A549 (cell line): ENCODE measurements at regions not wholly inside any gene's neighbourhood (a gene's known extent, or its start where the extent isn't known, plus 50 kb on each side); places are given as distances from the start of the nearest gene placed in this dataset.

Experiments
- CEBPB ChIP-seq, 2 experiments: fragments of >200 bp in 1 of 2; sonication (Bioruptor Twin) in 1 of 2; formaldehyde crosslinking in 1 of 2; IDR thresholded peaks; 2 replicates each; pipeline ENCODE4 v1.6.1; 2012 to 2016
- CHD2 ChIP-seq: fragments of 150-350 bp; IDR thresholded peaks from 2 replicates; pipeline ENCODE4 v1.6.1; 2014; ENCODE audit warnings: low read length; ENCODE audit not compliant: partially characterized antibody
- EHMT2 ChIP-seq: fragments of 200-600 bp; sonication (generic); IDR thresholded peaks from 2 replicates; pipeline ENCODE4 v1.6.1; 2016; ENCODE audit warnings: antibody characterized with exemption, low read depth, mild to moderate bottlenecking, moderate library complexity
- EP300 ChIP-seq, 2 experiments: fragments of >200 bp; sonication (Bioruptor Twin); formaldehyde crosslinking; IDR thresholded peaks; 2 replicates in 1 of 2; 3 replicates in 1 of 2; pipeline ENCODE4 v1.6.1; 2016 to 2017
- ESRRA ChIP-seq: fragments of 150-350 bp; IDR thresholded peaks from 2 replicates; pipeline ENCODE4 v1.6.1; 2014; ENCODE audit warnings: mild to moderate bottlenecking, low read length, borderline replicate concordance
- JUNB ChIP-seq: fragments of >200 bp; sonication (Bioruptor Twin); formaldehyde crosslinking; IDR thresholded peaks from 2 replicates; pipeline ENCODE4 v1.6.1; 2016
- MAFK ChIP-seq: fragments of 450-650 bp; IDR thresholded peaks from 2 replicates; pipeline ENCODE4 v1.6.1; 2014; ENCODE audit not compliant: partially characterized antibody
- MAX ChIP-seq: IDR thresholded peaks from 2 replicates; pipeline ENCODE4 v1.6.1; 2012
- POLR2A ChIP-seq: IDR thresholded peaks from 2 replicates; pipeline ENCODE4 v1.6.1; 2012; ENCODE audit warnings: mild to moderate bottlenecking, low read length
- RFX5 ChIP-seq: fragments of 450-650 bp; IDR thresholded peaks from 2 replicates; pipeline ENCODE4 v1.7.1; 2014; ENCODE audit warnings: antibody characterized with exemption, mild to moderate bottlenecking, moderate library complexity
- SMC3 ChIP-seq: fragments of >200 bp; sonication (Bioruptor Twin); formaldehyde crosslinking; IDR thresholded peaks from 3 replicates; pipeline ENCODE4 v1.6.1; 2018; ENCODE audit warnings: inconsistent platforms
- TF ChIP-seq, protein P1 (sequence below): fragments of 150-350 bp; IDR thresholded peaks from 2 replicates; pipeline ENCODE4 v1.6.1; 2014; ENCODE audit warnings: low read depth, mild to moderate bottlenecking, low read length
- TF ChIP-seq, protein P2 (sequence below): fragments of >200 bp; sonication (Bioruptor Twin); formaldehyde crosslinking; IDR thresholded peaks from 3 replicates; pipeline ENCODE4 v1.5.1; 2016

DNA sequence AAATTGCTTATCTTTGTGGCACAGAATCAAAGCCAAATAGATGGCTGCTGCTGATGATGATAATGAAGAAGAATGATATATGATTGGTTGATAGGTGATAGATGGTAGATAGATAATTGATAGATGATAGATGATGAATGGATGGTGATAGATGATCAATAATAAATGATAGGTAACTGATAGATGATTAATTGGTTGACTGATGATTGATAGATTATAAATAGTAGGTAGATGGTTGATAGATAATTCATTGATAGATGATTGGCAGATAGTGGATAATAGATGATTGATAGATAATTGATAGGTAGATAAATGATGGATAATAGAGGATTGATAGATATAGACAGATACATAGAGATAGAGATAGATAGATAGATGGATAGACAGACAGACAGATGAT lies 430.2 kb downstream of the EIPR1 start:
- TF ChIP-seq, protein P1, sequence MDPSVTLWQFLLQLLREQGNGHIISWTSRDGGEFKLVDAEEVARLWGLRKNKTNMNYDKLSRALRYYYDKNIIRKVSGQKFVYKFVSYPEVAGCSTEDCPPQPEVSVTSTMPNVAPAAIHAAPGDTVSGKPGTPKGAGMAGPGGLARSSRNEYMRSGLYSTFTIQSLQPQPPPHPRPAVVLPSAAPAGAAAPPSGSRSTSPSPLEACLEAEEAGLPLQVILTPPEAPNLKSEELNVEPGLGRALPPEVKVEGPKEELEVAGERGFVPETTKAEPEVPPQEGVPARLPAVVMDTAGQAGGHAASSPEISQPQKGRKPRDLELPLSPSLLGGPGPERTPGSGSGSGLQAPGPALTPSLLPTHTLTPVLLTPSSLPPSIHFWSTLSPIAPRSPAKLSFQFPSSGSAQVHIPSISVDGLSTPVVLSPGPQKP, result no peak
- TF ChIP-seq, protein P2, sequence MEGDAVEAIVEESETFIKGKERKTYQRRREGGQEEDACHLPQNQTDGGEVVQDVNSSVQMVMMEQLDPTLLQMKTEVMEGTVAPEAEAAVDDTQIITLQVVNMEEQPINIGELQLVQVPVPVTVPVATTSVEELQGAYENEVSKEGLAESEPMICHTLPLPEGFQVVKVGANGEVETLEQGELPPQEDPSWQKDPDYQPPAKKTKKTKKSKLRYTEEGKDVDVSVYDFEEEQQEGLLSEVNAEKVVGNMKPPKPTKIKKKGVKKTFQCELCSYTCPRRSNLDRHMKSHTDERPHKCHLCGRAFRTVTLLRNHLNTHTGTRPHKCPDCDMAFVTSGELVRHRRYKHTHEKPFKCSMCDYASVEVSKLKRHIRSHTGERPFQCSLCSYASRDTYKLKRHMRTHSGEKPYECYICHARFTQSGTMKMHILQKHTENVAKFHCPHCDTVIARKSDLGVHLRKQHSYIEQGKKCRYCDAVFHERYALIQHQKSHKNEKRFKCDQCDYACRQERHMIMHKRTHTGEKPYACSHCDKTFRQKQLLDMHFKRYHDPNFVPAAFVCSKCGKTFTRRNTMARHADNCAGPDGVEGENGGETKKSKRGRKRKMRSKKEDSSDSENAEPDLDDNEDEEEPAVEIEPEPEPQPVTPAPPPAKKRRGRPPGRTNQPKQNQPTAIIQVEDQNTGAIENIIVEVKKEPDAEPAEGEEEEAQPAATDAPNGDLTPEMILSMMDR, result no peak
- TF ChIP-seq RFX5 (no peak), SMC3 (no peak), CHD2 (no peak), ESRRA (no peak), MAX (no peak), JUNB (no peak), POLR2A (no peak), EHMT2 (no peak), CEBPB (IDR thresholded peaks at IDR 0.05) (no peak), MAFK (no peak), EP300 (IDR thresholded peaks at IDR 0.05) (no peak)
